Lung (tissue), 11 donors: ENCODE measurements at regions not wholly inside any gene's neighbourhood (a gene's known extent, or its start where the extent isn't known, plus 50 kb on each side); places are given as distances from the start of the nearest gene placed in this dataset.
A peak's percentile ranks its signal among the peaks of the same experiment; 100 is the strongest.

Source experiments
- ATAC-seq: fragments of 200-7000 bp; cut with Tn5 transposase; one replicate; pipeline ENCODE4 v1.9.1; 2020; ENCODE audit warnings: moderate number of reproducible peaks; ENCODE audit not compliant: insufficient read depth, low FRiP score
- DNase-seq, 3 donors: peaks; one replicate each; pipeline ENCODE4 v3.0.0-alpha.2; 2013 to 2017
- H3K27ac ChIP-seq, 2 donors: one replicate each; pipeline ENCODE4 v1.5.1; 2013; ENCODE audit warnings: mild to moderate bottlenecking in 2 of 2, moderate library complexity in 2 of 2, control low read depth in 1 of 2, inconsistent platforms in 1 of 2, low read depth in 1 of 2, low read length in 1 of 2
- H3K27me3 ChIP-seq, 3 donors: one replicate each; pipeline ENCODE4 v1.5.1; 2013; ENCODE audit warnings: low read length in 2 of 3; ENCODE audit not compliant: control insufficient read depth in 3 of 3, insufficient read depth in 3 of 3
- H3K36me3 ChIP-seq, 4 donors: one replicate each; pipeline ENCODE4 v1.5.1; 2013; ENCODE audit warnings: low read length in 4 of 4, mild to moderate bottlenecking in 1 of 4, moderate library complexity in 1 of 4; ENCODE audit not compliant: control insufficient read depth in 4 of 4, insufficient read depth in 4 of 4
- H3K4me1 ChIP-seq, 5 donors: one replicate each; pipeline ENCODE4 v1.5.1; 2013; ENCODE audit warnings: low read length in 5 of 5, mild to moderate bottlenecking in 2 of 5, moderate library complexity in 1 of 5; ENCODE audit not compliant: control insufficient read depth in 5 of 5, insufficient read depth in 5 of 5
- H3K4me3 ChIP-seq: one replicate; pipeline ENCODE4 v1.5.1; 2013; ENCODE audit warnings: mild to moderate bottlenecking, control low read depth, moderate library complexity
- H3K9ac ChIP-seq, 2 donors: one replicate each; pipeline ENCODE4 v1.5.1; 2013; ENCODE audit warnings: low read length in 2 of 2, control low read depth in 1 of 2; ENCODE audit not compliant: insufficient read depth in 1 of 2
- H3K9me3 ChIP-seq, 4 donors: one replicate each; pipeline ENCODE4 v1.5.1; 2013; ENCODE audit warnings: low read length in 3 of 4, mild to moderate bottlenecking in 1 of 4, moderate library complexity in 1 of 4; ENCODE audit not compliant: control insufficient read depth in 4 of 4, insufficient read depth in 3 of 4
- CTCF ChIP-seq: IDR thresholded peaks from 2 replicates; pipeline ENCODE4 v1.5.1; 2012; ENCODE audit warnings: mild to moderate bottlenecking; ENCODE audit errors: control extremely low read depth, extremely low read depth
- WGBS, 2 donors: extraction: QIAGEN DNeasy Blood & Tissue Kit; methylation state at CpG; one replicate each; pipeline ENCODE4 v1.1.7; 2013; 5-methylcytosine and 5-hydroxymethylcytosine counted together
- donor health status: control.
- donor health status: control.
- donor health status: Bipolar disorder and iron deficiency.
- donor health status: healthy.
- donor health status: DM: yes; HTN: yes; CAD: no.

- no peak for ATAC-seq
- H3K4me1 ChIP-seq = peaks cover 0 to 13% (median 0%) of the 10 kb centered on the region in 5 donors
- no peak overlapping the region for H3K9ac ChIP-seq
- WGBS, 2 donors = 86 to 89% methylated on average over 4 of the region's 4 CpGs
- H3K4me3 ChIP-seq = no peak overlapping the region
- no peak for TF ChIP-seq CTCF
- H3K27me3 ChIP-seq = no peaks in the 10 kb centered on the region
- no peaks in the 10 kb centered on the region for H3K36me3 ChIP-seq
- no peak overlapping the region for H3K27ac ChIP-seq
- H3K9me3 ChIP-seq = no peaks in the 10 kb centered on the region
- DNase-seq = no peak
Measured at GRCh38 chr3:59189526-59189925, 139.7 kb upstream of the CFAP20DC start.

- 85% methylated on average over 1 of the region's 1 CpG for WGBS, 2 donors
- Histone ChIP-seq H3K27ac (no peak overlapping the region), H3K9ac (no peak overlapping the region), H3K27me3 (no peaks in the 10 kb centered on the region), H3K4me1 (peaks cover 0 to 13% (median 0%) of the 10 kb centered on the region in 5 donors), H3K4me3 (no peak overlapping the region), H3K36me3 (no peaks in the 10 kb centered on the region), H3K9me3 (no peaks in the 10 kb centered on the region)
- TF ChIP-seq CTCF = no peak
- DNase-seq = no peak
- no peak for ATAC-seq
Measured at GRCh38 chr3:59186725-59187124, 136.9 kb upstream of the CFAP20DC start.

- no peaks in the 10 kb centered on the region for H3K36me3 ChIP-seq
- 66 to 75% methylated on average over 3 of the region's 3 CpGs for WGBS, 2 donors
- no peak overlapping the region for H3K4me3 ChIP-seq
- TF ChIP-seq CTCF = no peak
- DNase-seq (peak; percentile 64 to 92 (median 86)), ATAC-seq (no peak)
- H3K4me1 ChIP-seq = peaks cover 0 to 13% (median 0%) of the 10 kb centered on the region in 5 donors
- H3K9ac ChIP-seq = no peak overlapping the region
- no peaks in the 10 kb centered on the region for H3K27me3 ChIP-seq
- no peaks in the 10 kb centered on the region for H3K9me3 ChIP-seq
- no peak overlapping the region for H3K27ac ChIP-seq
Measured at GRCh38 chr3:59185591-59186369, 136.0 kb upstream of the CFAP20DC start.

GRCh38 chr3:59180006-59180405 lies 130.2 kb upstream of the CFAP20DC start:
- TF ChIP-seq CTCF = no peak
- no peak for DNase-seq
- WGBS, 2 donors = 75 to 82% methylated on average over 3 of the region's 3 CpGs
- Histone ChIP-seq H3K4me1 (no peaks in the 10 kb centered on the region), H3K9me3 (no peaks in the 10 kb centered on the region), H3K36me3 (no peaks in the 10 kb centered on the region), H3K27ac (no peak overlapping the region), H3K9ac (no peak overlapping the region), H3K4me3 (no peak overlapping the region), H3K27me3 (no peaks in the 10 kb centered on the region)
- ATAC-seq = no peak
